Panc1 (cell line): ENCODE measurements at regions not wholly inside any gene's neighbourhood (a gene's known extent, or its start where the extent isn't known, plus 50 kb on each side); places are given as distances from the start of the nearest gene placed in this dataset.

ENCODE experiments used
- ATAC-seq: fragments of 200-7000 bp; cut with Tn5 transposase; 2 replicates; pipeline ENCODE4 v1.9.1; 2020; ENCODE audit warnings: mild to moderate bottlenecking, moderate library complexity
- BruUV-seq: library from RNA; stranded (reverse); fragments of 400-500 nt; replicated peaks from 2 replicates; lab custom pipeline; 2021; lab: Mats Ljungman, UMichigan
- CTCF ChIA-PET: fragments of 300-600 bp; sonication (Branson Sonifier 250); formaldehyde crosslinking; loops from one replicate; lab custom pipeline; 2022; ENCODE audit warnings: antibody characterized with exemption; lab: Charles Lee
- POLR2A ChIA-PET: fragments of 300-600 bp; sonication (Branson Sonifier 250); formaldehyde crosslinking; loops from one replicate; lab custom pipeline; 2022; ENCODE audit warnings: antibody characterized with exemption; lab: Charles Lee
- DNase-seq: peaks from one replicate; pipeline ENCODE4 v3.0.0-alpha.2; 2010; ENCODE audit warnings: low read depth, low spot score
- H3K27ac ChIP-seq: 2 replicates; pipeline ENCODE4 v1.5.1; 2011; ENCODE audit warnings: mild to moderate bottlenecking, low read length, inconsistent platforms
- H3K27me3 ChIP-seq: fragments of 200-500 bp; sonication (Bioruptor generic); 2 replicates; pipeline ENCODE4 v1.6.0; 2014; ENCODE audit warnings: low read length, inconsistent platforms; ENCODE audit not compliant: control insufficient read depth, insufficient read depth
- H3K36me3 ChIP-seq: fragments of 200-500 bp; sonication (Bioruptor generic); 2 replicates; pipeline ENCODE4 v1.5.1; 2014; ENCODE audit warnings: inconsistent platforms, mild to moderate bottlenecking, low read length, moderate library complexity; ENCODE audit not compliant: control insufficient read depth, insufficient read depth
- H3K4me1 ChIP-seq: 2 replicates; pipeline ENCODE4 v1.5.1; 2011; ENCODE audit warnings: inconsistent platforms, mild to moderate bottlenecking, low read length, moderate library complexity; ENCODE audit not compliant: control insufficient read depth, insufficient read depth
- H3K4me3 ChIP-seq, 2 experiments: 2 replicates each; pipeline ENCODE4 v1.5.1; 2011 to 2012; ENCODE audit warnings: low read depth in 2 of 2, low read length in 2 of 2, mild to moderate bottlenecking in 2 of 2, inconsistent platforms in 1 of 2, moderate library complexity in 1 of 2
- H3K9me3 ChIP-seq: fragments of 200-500 bp; sonication (Bioruptor generic); 2 replicates; pipeline ENCODE4 v1.5.1; 2014; ENCODE audit warnings: low read depth, mild to moderate bottlenecking, inconsistent platforms, low read length, moderate library complexity; ENCODE audit not compliant: control insufficient read depth, insufficient read depth
- POLR2AphosphoS5 ChIP-seq: IDR thresholded peaks from 2 replicates; pipeline ENCODE4 v1.6.1; 2012; ENCODE audit warnings: mild to moderate bottlenecking, low read depth, low read length, moderate library complexity
- SIN3A ChIP-seq: IDR thresholded peaks from 2 replicates; pipeline ENCODE4 v1.6.1; 2012; ENCODE audit warnings: low read depth, mild to moderate bottlenecking, low read length, moderate library complexity, borderline replicate concordance; ENCODE audit not compliant: insufficient read depth
- TCF7L2 ChIP-seq: IDR thresholded peaks from 2 replicates; pipeline ENCODE4 v1.6.1; 2011; ENCODE audit warnings: mild to moderate bottlenecking, low read depth, low read length, inconsistent platforms
- in situ Hi-C: cut with HindIII; loops from 2 replicates; pipeline ENCODE4 v1.10.0; 2016; ENCODE audit warnings: low sequenced_read_pairs, low pct_unique_long_range_greater_than_20kb
- intact Hi-C: fragments of 100-400 bp; cut with micrococcal nuclease; formaldehyde crosslinking; loops from one replicate; pipeline ENCODE4 v1.10.0; 2022; ENCODE audit not compliant: unreplicated experiment
- TF ChIP-seq, protein P1 (sequence below), 2 experiments: IDR thresholded peaks; 2 replicates each; pipeline ENCODE4 v1.6.1; 2011 to 2012; ENCODE audit warnings: low read depth in 2 of 2, control low read depth in 1 of 2, low read length in 1 of 2, mild to moderate bottlenecking in 1 of 2, moderate library complexity in 1 of 2; ENCODE audit not compliant: insufficient read depth in 1 of 2
- TF ChIP-seq, protein P2 (sequence below): fragments of 450-650 bp; IDR thresholded peaks from 2 replicates; pipeline ENCODE4 v1.5.1; 2017; ENCODE audit warnings: mild to moderate bottlenecking

DNA sequence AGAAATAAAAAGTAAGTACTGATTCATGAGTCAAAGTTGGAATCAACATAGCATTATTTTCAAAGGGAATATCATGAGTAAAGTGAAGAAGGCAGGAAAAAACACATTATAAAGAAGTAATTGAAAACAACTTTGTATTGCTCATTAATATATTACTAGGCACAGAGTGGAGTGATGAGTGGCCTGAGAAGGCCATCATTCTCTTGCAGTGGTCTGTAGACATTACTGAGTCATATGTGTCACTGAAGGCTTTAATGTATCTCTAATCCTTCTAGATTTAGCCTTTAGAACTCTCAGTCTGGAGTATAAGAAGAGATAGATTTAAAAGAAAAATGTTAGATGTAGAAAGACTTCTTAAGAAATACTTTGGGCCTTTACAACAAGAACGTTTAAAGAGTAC, 881.4 kb downstream of the DNAH5 start:
- intact Hi-C loops (no loop called here), in situ Hi-C loops (no loop called here)
- CTCF ChIA-PET = no interaction called here
- no TSS peak for BruUV-seq
- H3K4me1 ChIP-seq = no peaks in the 10 kb centered on the region
- no peak for ATAC-seq
- no peaks in the 10 kb centered on the region for H3K27me3 ChIP-seq
- POLR2A ChIA-PET = no interaction called here
- H3K27ac ChIP-seq = no peak overlapping the region
- H3K36me3 ChIP-seq = no peaks in the 10 kb centered on the region
- H3K9me3 ChIP-seq = no peaks in the 10 kb centered on the region
- no peak for DNase-seq
- no peak for TF ChIP-seq TCF7L2
- TF ChIP-seq, protein P1, sequence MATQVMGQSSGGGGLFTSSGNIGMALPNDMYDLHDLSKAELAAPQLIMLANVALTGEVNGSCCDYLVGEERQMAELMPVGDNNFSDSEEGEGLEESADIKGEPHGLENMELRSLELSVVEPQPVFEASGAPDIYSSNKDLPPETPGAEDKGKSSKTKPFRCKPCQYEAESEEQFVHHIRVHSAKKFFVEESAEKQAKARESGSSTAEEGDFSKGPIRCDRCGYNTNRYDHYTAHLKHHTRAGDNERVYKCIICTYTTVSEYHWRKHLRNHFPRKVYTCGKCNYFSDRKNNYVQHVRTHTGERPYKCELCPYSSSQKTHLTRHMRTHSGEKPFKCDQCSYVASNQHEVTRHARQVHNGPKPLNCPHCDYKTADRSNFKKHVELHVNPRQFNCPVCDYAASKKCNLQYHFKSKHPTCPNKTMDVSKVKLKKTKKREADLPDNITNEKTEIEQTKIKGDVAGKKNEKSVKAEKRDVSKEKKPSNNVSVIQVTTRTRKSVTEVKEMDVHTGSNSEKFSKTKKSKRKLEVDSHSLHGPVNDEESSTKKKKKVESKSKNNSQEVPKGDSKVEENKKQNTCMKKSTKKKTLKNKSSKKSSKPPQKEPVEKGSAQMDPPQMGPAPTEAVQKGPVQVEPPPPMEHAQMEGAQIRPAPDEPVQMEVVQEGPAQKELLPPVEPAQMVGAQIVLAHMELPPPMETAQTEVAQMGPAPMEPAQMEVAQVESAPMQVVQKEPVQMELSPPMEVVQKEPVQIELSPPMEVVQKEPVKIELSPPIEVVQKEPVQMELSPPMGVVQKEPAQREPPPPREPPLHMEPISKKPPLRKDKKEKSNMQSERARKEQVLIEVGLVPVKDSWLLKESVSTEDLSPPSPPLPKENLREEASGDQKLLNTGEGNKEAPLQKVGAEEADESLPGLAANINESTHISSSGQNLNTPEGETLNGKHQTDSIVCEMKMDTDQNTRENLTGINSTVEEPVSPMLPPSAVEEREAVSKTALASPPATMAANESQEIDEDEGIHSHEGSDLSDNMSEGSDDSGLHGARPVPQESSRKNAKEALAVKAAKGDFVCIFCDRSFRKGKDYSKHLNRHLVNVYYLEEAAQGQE (IDR thresholded peaks at IDR 0.05; ENCODE audit: insufficient read depth in 1 of 2, low read depth in 2 of 2, low read length in 1 of 2) = no peak
- TF ChIP-seq, protein P2, sequence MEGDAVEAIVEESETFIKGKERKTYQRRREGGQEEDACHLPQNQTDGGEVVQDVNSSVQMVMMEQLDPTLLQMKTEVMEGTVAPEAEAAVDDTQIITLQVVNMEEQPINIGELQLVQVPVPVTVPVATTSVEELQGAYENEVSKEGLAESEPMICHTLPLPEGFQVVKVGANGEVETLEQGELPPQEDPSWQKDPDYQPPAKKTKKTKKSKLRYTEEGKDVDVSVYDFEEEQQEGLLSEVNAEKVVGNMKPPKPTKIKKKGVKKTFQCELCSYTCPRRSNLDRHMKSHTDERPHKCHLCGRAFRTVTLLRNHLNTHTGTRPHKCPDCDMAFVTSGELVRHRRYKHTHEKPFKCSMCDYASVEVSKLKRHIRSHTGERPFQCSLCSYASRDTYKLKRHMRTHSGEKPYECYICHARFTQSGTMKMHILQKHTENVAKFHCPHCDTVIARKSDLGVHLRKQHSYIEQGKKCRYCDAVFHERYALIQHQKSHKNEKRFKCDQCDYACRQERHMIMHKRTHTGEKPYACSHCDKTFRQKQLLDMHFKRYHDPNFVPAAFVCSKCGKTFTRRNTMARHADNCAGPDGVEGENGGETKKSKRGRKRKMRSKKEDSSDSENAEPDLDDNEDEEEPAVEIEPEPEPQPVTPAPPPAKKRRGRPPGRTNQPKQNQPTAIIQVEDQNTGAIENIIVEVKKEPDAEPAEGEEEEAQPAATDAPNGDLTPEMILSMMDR = no peak
- TF ChIP-seq SIN3A = no peak
- TF ChIP-seq POLR2AphosphoS5 = no peak
- H3K4me3 ChIP-seq = no peak overlapping the region

DNA sequence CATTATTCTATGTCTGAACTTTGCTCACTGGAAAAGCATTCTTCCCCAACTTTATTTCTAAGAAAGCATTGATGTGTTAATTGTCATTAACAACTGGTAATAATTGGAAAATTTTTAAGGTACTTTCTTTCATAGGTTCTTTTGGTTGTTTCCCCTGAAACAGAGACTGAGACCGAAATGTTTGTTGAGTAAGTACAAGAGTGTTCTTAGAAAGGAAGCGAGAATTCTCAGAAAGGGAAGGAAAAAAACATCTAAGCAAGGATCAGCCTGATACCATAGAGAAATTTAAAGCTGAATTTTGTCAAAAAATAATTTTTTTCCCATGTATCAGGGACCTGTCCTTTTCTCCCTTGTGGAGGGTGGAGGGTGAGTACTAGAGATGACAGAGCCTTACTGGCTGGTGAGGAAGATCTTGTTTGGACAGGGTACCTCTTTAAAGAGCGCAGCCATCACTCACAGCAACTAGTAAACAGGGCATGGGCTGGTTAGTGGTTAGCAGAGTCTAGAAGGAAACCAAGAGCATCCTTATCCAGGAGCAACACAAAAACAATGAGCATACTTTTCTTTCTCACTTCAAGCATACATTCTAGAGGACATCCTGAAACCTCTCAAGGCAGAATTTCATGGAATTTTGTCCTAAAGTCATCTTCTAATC, 898.5 kb downstream of the DNAH5 start:
- Histone ChIP-seq H3K4me1 (no peaks in the 10 kb centered on the region), H3K27me3 (no peaks in the 10 kb centered on the region), H3K9me3 (no peaks in the 10 kb centered on the region), H3K27ac (no peak overlapping the region), H3K4me3 (no peak overlapping the region), H3K36me3 (no peaks in the 10 kb centered on the region)
- TF ChIP-seq POLR2AphosphoS5 (no peak), TCF7L2 (no peak), SIN3A (no peak)
- POLR2A ChIA-PET = no interaction called here
- intact Hi-C loops (no loop called here), in situ Hi-C loops (no loop called here)
- no TSS peak for BruUV-seq
- DNase-seq (no peak), ATAC-seq (no peak)
- CTCF ChIA-PET = no interaction called here

DNA sequence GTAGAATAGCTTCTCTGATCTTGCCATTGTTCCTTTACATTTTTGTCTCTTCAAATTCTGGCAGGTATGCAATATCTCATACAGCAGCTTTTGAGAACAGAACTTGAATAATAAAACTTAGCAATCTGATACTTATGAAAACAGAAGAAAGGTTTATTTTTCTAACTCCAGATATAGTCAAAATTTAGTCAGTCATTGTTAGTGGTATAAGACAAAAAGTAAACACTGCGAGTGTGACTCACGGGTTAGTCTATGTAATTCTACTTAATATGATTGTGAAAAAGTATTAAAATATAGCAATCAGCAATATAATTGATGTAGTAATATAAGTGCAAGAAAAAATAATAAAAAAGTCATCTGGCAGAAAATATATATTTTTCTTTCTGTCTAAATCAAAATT, 910.4 kb downstream of the DNAH5 start:
- ChIA-PET CTCF (no interaction called here), POLR2A (no interaction called here)
- H3K4me3 ChIP-seq = no peak overlapping the region
- no peaks in the 10 kb centered on the region for H3K36me3 ChIP-seq
- intact Hi-C loops = no loop called here
- H3K27me3 ChIP-seq = no peaks in the 10 kb centered on the region
- in situ Hi-C loops = no loop called here
- TF ChIP-seq, protein P2 = no peak
- TF ChIP-seq POLR2AphosphoS5 (no peak), SIN3A (no peak), TCF7L2 (no peak)
- TF ChIP-seq, protein P1 (IDR thresholded peaks at IDR 0.05; ENCODE audit: insufficient read depth in 1 of 2, low read depth in 2 of 2, low read length in 1 of 2) = no peak
- DNase-seq (no peak), ATAC-seq (no peak)
- H3K27ac ChIP-seq = no peak overlapping the region
- no peaks in the 10 kb centered on the region for H3K4me1 ChIP-seq
- BruUV-seq = no TSS peak
- H3K9me3 ChIP-seq = no peaks in the 10 kb centered on the region
